DND-41 (cell line): ENCODE measurements at regions not wholly inside any gene's neighbourhood (a gene's known extent, or its start where the extent isn't known, plus 50 kb on each side); places are given as distances from the start of the nearest gene placed in this dataset.

Experiments used
- ATAC-seq: fragments of 200-7000 bp; cut with Tn5 transposase; 3 replicates; pipeline ENCODE4 v1.9.1; 2021; ENCODE audit warnings: low read depth; ENCODE audit not compliant: insufficient read depth
- DNase-seq: peaks from one replicate; pipeline ENCODE4 v3.0.0-alpha.2; 2020
- H2AFZ ChIP-seq: 2 replicates; pipeline ENCODE4 v1.6.0; 2012; ENCODE audit warnings: low read depth, low read length
- H3K27ac ChIP-seq: 2 replicates; pipeline ENCODE4 v1.5.1; 2012; ENCODE audit warnings: low read length, inconsistent platforms
- H3K27me3 ChIP-seq: fragments of 200-600 bp; sonication (generic); 2 replicates; pipeline ENCODE4 v1.6.0; 2012; ENCODE audit warnings: low read length, mild to moderate bottlenecking, inconsistent platforms; ENCODE audit not compliant: insufficient read depth, poor library complexity
- H3K36me3 ChIP-seq: 2 replicates; pipeline ENCODE4 v1.5.1; 2012; ENCODE audit warnings: low read length, inconsistent platforms; ENCODE audit not compliant: insufficient read depth
- H3K4me1 ChIP-seq: 2 replicates; pipeline ENCODE4 v1.5.1; 2012; ENCODE audit warnings: mild to moderate bottlenecking, low read length; ENCODE audit not compliant: insufficient read depth
- H3K4me2 ChIP-seq: 2 replicates; pipeline ENCODE4 v1.6.0; 2012; ENCODE audit warnings: mild to moderate bottlenecking, moderate library complexity, low read length, inconsistent platforms; ENCODE audit not compliant: insufficient read depth
- H3K4me3 ChIP-seq, 2 experiments: fragments of 200-600 bp in 1 of 2; shearing (Covaris generic) in 1 of 2; 2 replicates each; pipeline ENCODE4 v1.5.1; 2012 to 2016; ENCODE audit warnings: inconsistent platforms in 2 of 2, low read length in 2 of 2, mild to moderate bottlenecking in 2 of 2, low read depth in 1 of 2, moderate library complexity in 1 of 2
- H3K79me2 ChIP-seq: 2 replicates; pipeline ENCODE4 v1.6.0; 2012; ENCODE audit warnings: low read length, inconsistent platforms; ENCODE audit not compliant: insufficient read depth
- H3K9ac ChIP-seq: 2 replicates; pipeline ENCODE4 v1.6.0; 2012; ENCODE audit warnings: low read depth, mild to moderate bottlenecking, inconsistent platforms, low read length, moderate library complexity
- H3K9me3 ChIP-seq: 2 replicates; pipeline ENCODE4 v1.5.1; 2012; ENCODE audit warnings: low read length, moderate library complexity, mild to moderate bottlenecking, inconsistent platforms; ENCODE audit not compliant: insufficient read depth, severe bottlenecking
- H4K20me1 ChIP-seq: 2 replicates; pipeline ENCODE4 v1.6.0; 2012; ENCODE audit warnings: low read length; ENCODE audit not compliant: insufficient read depth
- EZH2 ChIP-seq: IDR thresholded peaks from 3 replicates; pipeline ENCODE4 v1.6.1; 2012; ENCODE audit warnings: borderline replicate concordance, low read depth, mild to moderate bottlenecking, moderate library complexity, low read length, inconsistent platforms; ENCODE audit not compliant: severe bottlenecking
- TF ChIP-seq, protein P1 (sequence below): IDR thresholded peaks from 2 replicates; pipeline ENCODE4 v1.5.1; 2012; ENCODE audit warnings: borderline replicate concordance, low read length, moderate library complexity, mild to moderate bottlenecking; ENCODE audit not compliant: poor library complexity, severe bottlenecking; ENCODE audit errors: extremely low read depth

- no peaks in the 10 kb centered on the region for H3K9me3 ChIP-seq
- ATAC-seq (no peak), DNase-seq (no peak)
- H3K79me2 ChIP-seq, result no peaks in the 10 kb centered on the region
- TF ChIP-seq EZH2, result no peak
- TF ChIP-seq, protein P1, sequence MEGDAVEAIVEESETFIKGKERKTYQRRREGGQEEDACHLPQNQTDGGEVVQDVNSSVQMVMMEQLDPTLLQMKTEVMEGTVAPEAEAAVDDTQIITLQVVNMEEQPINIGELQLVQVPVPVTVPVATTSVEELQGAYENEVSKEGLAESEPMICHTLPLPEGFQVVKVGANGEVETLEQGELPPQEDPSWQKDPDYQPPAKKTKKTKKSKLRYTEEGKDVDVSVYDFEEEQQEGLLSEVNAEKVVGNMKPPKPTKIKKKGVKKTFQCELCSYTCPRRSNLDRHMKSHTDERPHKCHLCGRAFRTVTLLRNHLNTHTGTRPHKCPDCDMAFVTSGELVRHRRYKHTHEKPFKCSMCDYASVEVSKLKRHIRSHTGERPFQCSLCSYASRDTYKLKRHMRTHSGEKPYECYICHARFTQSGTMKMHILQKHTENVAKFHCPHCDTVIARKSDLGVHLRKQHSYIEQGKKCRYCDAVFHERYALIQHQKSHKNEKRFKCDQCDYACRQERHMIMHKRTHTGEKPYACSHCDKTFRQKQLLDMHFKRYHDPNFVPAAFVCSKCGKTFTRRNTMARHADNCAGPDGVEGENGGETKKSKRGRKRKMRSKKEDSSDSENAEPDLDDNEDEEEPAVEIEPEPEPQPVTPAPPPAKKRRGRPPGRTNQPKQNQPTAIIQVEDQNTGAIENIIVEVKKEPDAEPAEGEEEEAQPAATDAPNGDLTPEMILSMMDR, result no peak
- H3K27me3 ChIP-seq, result peaks cover 9% of the 10 kb centered on the region
- H3K36me3 ChIP-seq, result no peaks in the 10 kb centered on the region
- H3K4me2 ChIP-seq, result no peak overlapping the region
- no peak overlapping the region for H3K9ac ChIP-seq
- no peaks in the 10 kb centered on the region for H3K4me1 ChIP-seq
- no peak overlapping the region for H2AFZ ChIP-seq
- H3K4me3 ChIP-seq, result no peak overlapping the region
- no peak overlapping the region for H3K27ac ChIP-seq
- H4K20me1 ChIP-seq, result no peaks in the 10 kb centered on the region; the same call in 1 of the 2 replicates
These were observed 303.0 kb upstream of the MSX2 start for GRCh38 chr5:174421408-174421805.

DNA sequence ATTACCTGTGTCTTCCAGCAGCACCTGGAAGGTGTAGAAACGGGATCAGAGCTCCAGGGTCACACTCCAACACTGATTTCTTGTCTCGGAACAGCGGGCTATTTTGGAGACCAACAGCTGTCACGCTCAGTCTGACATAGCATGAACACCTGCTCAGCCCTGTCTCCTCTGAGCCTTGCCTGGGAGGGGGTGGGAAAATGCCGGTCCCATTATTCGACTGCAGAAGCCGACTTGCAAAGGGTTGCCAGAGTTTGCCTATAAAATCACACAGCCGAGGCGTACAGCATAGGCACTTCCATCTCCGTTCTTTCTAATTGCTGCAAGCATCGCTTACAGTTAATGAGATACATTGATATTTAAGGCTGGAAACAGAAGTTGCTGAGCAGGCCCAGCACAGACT, 300.8 kb upstream of the MSX2 start:
- H3K27me3 ChIP-seq, result peaks cover 9% of the 10 kb centered on the region
- TF ChIP-seq EZH2, result no peak
- no peak for DNase-seq

GRCh38 chr5:174424219-174425053, 299.9 kb upstream of the MSX2 start:
- no peak for DNase-seq
- Histone ChIP-seq H4K20me1 (no peaks in the 10 kb centered on the region; the same call in 1 of the 2 replicates), H3K4me2 (no peak overlapping the region), H3K4me3 (no peak overlapping the region), H3K27me3 (peaks cover 9% of the 10 kb centered on the region), H3K79me2 (no peaks in the 10 kb centered on the region), H3K9me3 (no peaks in the 10 kb centered on the region), H3K4me1 (no peaks in the 10 kb centered on the region), H2AFZ (no peak overlapping the region), H3K36me3 (no peaks in the 10 kb centered on the region), H3K9ac (no peak overlapping the region), H3K27ac (no peak overlapping the region)
- TF ChIP-seq EZH2, result no peak
- TF ChIP-seq, protein P1, result no peak
- ATAC-seq, result no peak

More for the DNA sequence above, 300.8 kb upstream of the MSX2 start:
- no peak for ATAC-seq
- Histone ChIP-seq H3K9ac (no peak overlapping the region), H2AFZ (no peak overlapping the region), H3K36me3 (no peaks in the 10 kb centered on the region), H3K4me3 (no peak overlapping the region), H3K9me3 (no peaks in the 10 kb centered on the region), H4K20me1 (no peaks in the 10 kb centered on the region; the same call in 1 of the 2 replicates), H3K4me1 (no peaks in the 10 kb centered on the region), H3K27ac (no peak overlapping the region), H3K4me2 (no peak overlapping the region), H3K79me2 (no peaks in the 10 kb centered on the region)

DNA sequence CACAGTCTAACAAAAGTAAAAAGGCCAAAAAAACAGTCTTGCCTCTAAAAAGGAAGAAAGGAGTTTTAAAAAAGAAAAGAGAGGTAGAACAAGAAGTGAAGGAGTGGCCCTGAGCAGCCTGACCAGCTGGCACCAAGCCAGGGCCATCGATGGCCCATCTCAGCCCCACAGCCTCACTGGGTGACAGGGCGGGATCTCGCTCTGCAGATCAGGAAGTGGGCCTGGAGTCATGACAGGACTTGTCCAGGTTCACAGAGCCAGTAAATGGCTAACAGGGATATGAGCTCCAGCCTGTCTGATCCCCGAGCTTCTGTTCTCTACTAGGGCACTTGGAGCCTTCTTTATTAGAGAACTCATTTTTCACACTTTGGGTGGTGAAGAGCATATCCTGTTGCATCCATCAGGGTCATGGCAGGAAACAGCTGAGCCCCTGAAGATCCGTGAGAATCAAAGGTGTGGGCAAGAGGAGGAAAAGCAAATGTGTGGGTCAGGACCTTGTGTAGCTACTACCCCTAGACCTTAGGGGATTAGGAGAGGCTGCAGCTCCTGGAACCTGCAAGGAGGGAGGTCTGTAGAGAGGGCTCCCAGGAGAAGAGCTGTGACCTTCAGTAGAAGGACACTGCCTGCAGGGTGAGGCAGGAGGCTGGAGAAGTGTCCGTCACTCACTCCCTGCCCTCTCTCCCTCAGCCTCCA, 299.0 kb upstream of the MSX2 start:
- Histone ChIP-seq H3K4me3 (no peak overlapping the region), H2AFZ (no peak overlapping the region), H3K4me1 (no peaks in the 10 kb centered on the region), H3K27me3 (peaks cover 9% of the 10 kb centered on the region), H3K27ac (no peak overlapping the region), H3K79me2 (no peaks in the 10 kb centered on the region), H3K9ac (no peak overlapping the region), H3K36me3 (no peaks in the 10 kb centered on the region), H3K4me2 (no peak overlapping the region), H3K9me3 (no peaks in the 10 kb centered on the region), H4K20me1 (no peaks in the 10 kb centered on the region)
- DNase-seq (no peak), ATAC-seq (no peak)
- no peak for TF ChIP-seq EZH2
- TF ChIP-seq, protein P1, result no peak
